Heart left ventricle (tissue), 13 donors: ENCODE measurements at regions not wholly inside any gene's neighbourhood (a gene's known extent, or its start where the extent isn't known, plus 50 kb on each side); places are given as distances from the start of the nearest gene placed in this dataset.

Experiments
- POLR2A ChIP-seq, 2 donors: fragments of 450-650 bp; IDR thresholded peaks; one replicate each; pipeline ENCODE4 v1.6.1; 2017; ENCODE audit warnings: antibody characterized with exemption in 2 of 2, mild to moderate bottlenecking in 2 of 2, moderate library complexity in 2 of 2
- TF ChIP-seq, protein P1 (sequence below), 12 donors: fragments of 200-600 bp; sonication (generic) in 4 of 12; IDR thresholded peaks; one replicate each; pipeline versions ENCODE4 v1.5.0 to v1.8.0; 2018 to 2022; ENCODE audit warnings: antibody characterized with exemption in 12 of 12, mild to moderate bottlenecking in 5 of 12
- donor health status: ischemic (EF 13 %, LVEDD 7.1; RV severe dilation, severe dysfunction).
- donor health status: DM: no; HTN: yes; CAD: no.
- donor health status: DM: no; HTN: no; CAD: no.
- donor health status: ischemic (EF 25% LVEDD 6.9; RV normal size, moderate dysfunction).
- donor health status: ischemic (EF 25% LVEDD 5.7; RV mildly dilated, moderate dysfunction).
- donor health status: ischemic (EF 35%, LVEDD 5.7; RV mildly dilated, moderate dysfunction).
- donor health status: nonischemic (EF 11% LVEDD 7.7; RV severe dilation, severe dysfunction).
- donor health status: DM: yes; HTN: yes; CAD: no.
- donor health status: PGD.
- donor health status: ischemic (EF 29% LVEDD 5.4; RV normal size, mild dysfunction).
- donor health status: nonischemic (EF 23%, LVEDD 6.1; RV moderate dilation, normal function).

- TF ChIP-seq, protein P1, sequence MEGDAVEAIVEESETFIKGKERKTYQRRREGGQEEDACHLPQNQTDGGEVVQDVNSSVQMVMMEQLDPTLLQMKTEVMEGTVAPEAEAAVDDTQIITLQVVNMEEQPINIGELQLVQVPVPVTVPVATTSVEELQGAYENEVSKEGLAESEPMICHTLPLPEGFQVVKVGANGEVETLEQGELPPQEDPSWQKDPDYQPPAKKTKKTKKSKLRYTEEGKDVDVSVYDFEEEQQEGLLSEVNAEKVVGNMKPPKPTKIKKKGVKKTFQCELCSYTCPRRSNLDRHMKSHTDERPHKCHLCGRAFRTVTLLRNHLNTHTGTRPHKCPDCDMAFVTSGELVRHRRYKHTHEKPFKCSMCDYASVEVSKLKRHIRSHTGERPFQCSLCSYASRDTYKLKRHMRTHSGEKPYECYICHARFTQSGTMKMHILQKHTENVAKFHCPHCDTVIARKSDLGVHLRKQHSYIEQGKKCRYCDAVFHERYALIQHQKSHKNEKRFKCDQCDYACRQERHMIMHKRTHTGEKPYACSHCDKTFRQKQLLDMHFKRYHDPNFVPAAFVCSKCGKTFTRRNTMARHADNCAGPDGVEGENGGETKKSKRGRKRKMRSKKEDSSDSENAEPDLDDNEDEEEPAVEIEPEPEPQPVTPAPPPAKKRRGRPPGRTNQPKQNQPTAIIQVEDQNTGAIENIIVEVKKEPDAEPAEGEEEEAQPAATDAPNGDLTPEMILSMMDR (IDR thresholded peaks at IDR 0.05), result no peak
- no peak for TF ChIP-seq POLR2A (IDR thresholded peaks at IDR 0.05)
Observed at GRCh38 chr9:36739373-36740116, 166.8 kb downstream of the MELK start.
